Neural cell (in vitro differentiated cells): ENCODE measurements at regions not wholly inside any gene's neighbourhood (a gene's known extent, or its start where the extent isn't known, plus 50 kb on each side); places are given as distances from the start of the nearest gene placed in this dataset.

Source experiments
- EP300 ChIP-seq: fragments of 450-650 bp; conservative IDR thresholded peaks from 2 replicates; pipeline ENCODE4 v1.6.1; 2014; ENCODE audit warnings: antibody characterized with exemption, mild to moderate bottlenecking, moderate library complexity; ENCODE audit not compliant: poor library complexity, severe bottlenecking
- EZH2 ChIP-seq: fragments of 200-600, 300-800 bp; shearing (Covaris generic), sonication (generic); IDR thresholded peaks from 2 replicates; pipeline ENCODE4 v1.6.1; 2014; ENCODE audit warnings: antibody characterized with exemption, low read length, borderline replicate concordance, mild to moderate bottlenecking; ENCODE audit not compliant: insufficient read depth, poor library complexity, severe bottlenecking
- MXI1 ChIP-seq: fragments of 450-650 bp; conservative IDR thresholded peaks from 2 replicates; pipeline ENCODE4 v1.6.1; 2014; ENCODE audit warnings: antibody characterized with exemption, mild to moderate bottlenecking; ENCODE audit not compliant: poor library complexity, severe bottlenecking
- POLR2AphosphoS5 ChIP-seq: IDR thresholded peaks from 2 replicates; pipeline ENCODE4 v1.6.1; 2012
- SMC3 ChIP-seq: fragments of 450-650 bp; conservative IDR thresholded peaks from 2 replicates; pipeline ENCODE4 v1.6.1; 2014; ENCODE audit warnings: antibody characterized with exemption, mild to moderate bottlenecking, moderate library complexity; ENCODE audit not compliant: poor library complexity
- TAF1 ChIP-seq: IDR thresholded peaks from 2 replicates; pipeline ENCODE4 v1.6.1; 2012; ENCODE audit warnings: low read depth
- TF ChIP-seq, protein P1 (sequence below): fragments of 450-650 bp; IDR thresholded peaks from 2 replicates; pipeline ENCODE4 v1.5.1; 2014; ENCODE audit warnings: antibody characterized with exemption, mild to moderate bottlenecking, moderate library complexity; ENCODE audit not compliant: poor library complexity, severe bottlenecking

- TF ChIP-seq, protein P1, sequence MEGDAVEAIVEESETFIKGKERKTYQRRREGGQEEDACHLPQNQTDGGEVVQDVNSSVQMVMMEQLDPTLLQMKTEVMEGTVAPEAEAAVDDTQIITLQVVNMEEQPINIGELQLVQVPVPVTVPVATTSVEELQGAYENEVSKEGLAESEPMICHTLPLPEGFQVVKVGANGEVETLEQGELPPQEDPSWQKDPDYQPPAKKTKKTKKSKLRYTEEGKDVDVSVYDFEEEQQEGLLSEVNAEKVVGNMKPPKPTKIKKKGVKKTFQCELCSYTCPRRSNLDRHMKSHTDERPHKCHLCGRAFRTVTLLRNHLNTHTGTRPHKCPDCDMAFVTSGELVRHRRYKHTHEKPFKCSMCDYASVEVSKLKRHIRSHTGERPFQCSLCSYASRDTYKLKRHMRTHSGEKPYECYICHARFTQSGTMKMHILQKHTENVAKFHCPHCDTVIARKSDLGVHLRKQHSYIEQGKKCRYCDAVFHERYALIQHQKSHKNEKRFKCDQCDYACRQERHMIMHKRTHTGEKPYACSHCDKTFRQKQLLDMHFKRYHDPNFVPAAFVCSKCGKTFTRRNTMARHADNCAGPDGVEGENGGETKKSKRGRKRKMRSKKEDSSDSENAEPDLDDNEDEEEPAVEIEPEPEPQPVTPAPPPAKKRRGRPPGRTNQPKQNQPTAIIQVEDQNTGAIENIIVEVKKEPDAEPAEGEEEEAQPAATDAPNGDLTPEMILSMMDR = no peak
- TF ChIP-seq SMC3 = no peak
- TF ChIP-seq EP300 = no peak
- TF ChIP-seq POLR2AphosphoS5 = no peak
- no peak for TF ChIP-seq MXI1
- no peak for TF ChIP-seq TAF1
- no peak for TF ChIP-seq EZH2
These were observed 139.8 kb upstream of the STX18 start for GRCh38 chr4:4681653-4682052.
